ENCODE measurements at regions not wholly inside any gene's neighbourhood (a gene's known extent, or its start where the extent isn't known, plus 50 kb on each side); places are given as distances from the start of the nearest gene placed in this dataset.
"Not testable (repeated sequence)": the region's sequence is repeated elsewhere in the genome, so short reads cannot be mapped to it uniquely, and the experiment has no call there.

GRCh38 chr9:65454034-65454433 lies 169.0 kb upstream of the FOXD4L5 start:
- DNase-seq (ENCODE audit: low read depth), result not testable (repeated sequence)

- not testable (repeated sequence) for DNase-seq (ENCODE audit: low read depth)
These were observed 165.0 kb upstream of the FOXD4L5 start for GRCh38 chr9:65449886-65450610.

- no peak for DNase-seq (ENCODE audit: low read depth)
These were observed 164.4 kb upstream of the FOXD4L5 start for GRCh38 chr9:65449423-65449822.

- DNase-seq (ENCODE audit: low read depth), result not testable (repeated sequence)
These were observed 162.1 kb upstream of the FOXD4L5 start for GRCh38 chr9:65447146-65447545.

- DNase-seq (ENCODE audit: low read depth), result not testable (repeated sequence)
These were observed 161.0 kb upstream of the FOXD4L5 start for GRCh38 chr9:65445991-65446390.

- DNase-seq (ENCODE audit: low read depth), result no peak
These were observed 159.9 kb upstream of the FOXD4L5 start for GRCh38 chr9:65444943-65445342.

GRCh38 chr9:65442116-65442515 lies 157.1 kb upstream of the FOXD4L5 start:
- DNase-seq (ENCODE audit: low read depth), result not testable (repeated sequence)

- DNase-seq (ENCODE audit: low read depth), result not testable (repeated sequence)
These were observed 156.4 kb upstream of the FOXD4L5 start for GRCh38 chr9:65441324-65441920.

- no peak for DNase-seq (ENCODE audit: low read depth)
These were observed 152.7 kb upstream of the FOXD4L5 start for GRCh38 chr9:65437724-65438123.

- no peak for DNase-seq (ENCODE audit: low read depth)
These were observed 150.5 kb upstream of the FOXD4L5 start for GRCh38 chr9:65435464-65435863.

GRCh38 chr9:65432722-65433323 lies 147.8 kb upstream of the FOXD4L5 start:
- DNase-seq (ENCODE audit: low read depth), result no peak

- no peak for DNase-seq (ENCODE audit: low read depth)
These were observed 147.0 kb upstream of the FOXD4L5 start for GRCh38 chr9:65432051-65432450.

GRCh38 chr9:65430221-65430620 lies 145.2 kb upstream of the FOXD4L5 start:
- DNase-seq (ENCODE audit: low read depth), result no peak

- DNase-seq (ENCODE audit: low read depth), result not testable (repeated sequence)
These were observed 142.4 kb upstream of the FOXD4L5 start for GRCh38 chr9:65427361-65427760.

GRCh38 chr9:65426813-65427212 lies 141.8 kb upstream of the FOXD4L5 start:
- DNase-seq (ENCODE audit: low read depth), result not testable (repeated sequence)

GRCh38 chr9:65426231-65426630 lies 141.2 kb upstream of the FOXD4L5 start:
- no peak for DNase-seq (ENCODE audit: low read depth)

GRCh38 chr9:65425183-65425582 lies 140.2 kb upstream of the FOXD4L5 start:
- DNase-seq (ENCODE audit: low read depth), result not testable (repeated sequence)

- not testable (repeated sequence) for DNase-seq (ENCODE audit: low read depth)
These were observed 139.5 kb upstream of the FOXD4L5 start for GRCh38 chr9:65424437-65424984.

GRCh38 chr9:65423691-65424436 lies 138.9 kb upstream of the FOXD4L5 start:
- DNase-seq (ENCODE audit: low read depth), result not testable (repeated sequence)

GRCh38 chr9:65422966-65423690 lies 138.1 kb upstream of the FOXD4L5 start:
- not testable (repeated sequence) for DNase-seq (ENCODE audit: low read depth)

- not testable (repeated sequence) for DNase-seq (ENCODE audit: low read depth)
These were observed 136.5 kb upstream of the FOXD4L5 start for GRCh38 chr9:65421486-65421885.

All from activated T-helper 1 cell treated with Interleukin-2 at 50 U/mL for 16 hours (primary cell).